Progenitor cell of endocrine pancreas (in vitro differentiated cells): ENCODE measurements at regions not wholly inside any gene's neighbourhood (a gene's known extent, or its start where the extent isn't known, plus 50 kb on each side); places are given as distances from the start of the nearest gene placed in this dataset.

Experiments
- DNase-seq: peaks from one replicate; pipeline ENCODE4 v3.0.0; 2021; ENCODE audit warnings: low spot score; ENCODE audit not compliant: unreplicated experiment
- H3K27ac Mint-ChIP-seq: 2 replicates; pipeline ENCODE4 v1.8.0; 2021; ENCODE audit warnings: mild to moderate bottlenecking, moderate library complexity, mixed read lengths
- H3K27me3 Mint-ChIP-seq: 2 replicates; pipeline ENCODE4 v1.8.0; 2021; ENCODE audit warnings: mixed read lengths
- H3K36me3 Mint-ChIP-seq: 2 replicates; pipeline ENCODE4 v1.8.0; 2022; ENCODE audit warnings: mixed read lengths; ENCODE audit not compliant: insufficient read depth
- H3K4me1 Mint-ChIP-seq: 2 replicates; pipeline ENCODE4 v1.8.0; 2021; ENCODE audit warnings: low read depth, mixed read lengths
- H3K4me3 Mint-ChIP-seq: 2 replicates; pipeline ENCODE4 v1.8.0; 2021; ENCODE audit warnings: low read depth, mild to moderate bottlenecking, moderate library complexity, mixed read lengths
- H3K9me3 Mint-ChIP-seq: 2 replicates; pipeline ENCODE4 v1.8.0; 2021; ENCODE audit warnings: low read depth, mixed read lengths
- CTCF ChIP-seq: fragments of 200-600 bp; sonication (generic); IDR thresholded peaks from one replicate; pipeline ENCODE4 v1.5.0; 2021; ENCODE audit warnings: antibody characterized with exemption, mild to moderate bottlenecking; ENCODE audit not compliant: unreplicated experiment

GRCh38 chr2:5227062-5227699, 465.0 kb upstream of the SOX11 start:
- no peak for DNase-seq
- Mint-ChIP-seq H3K4me3 (no peak overlapping the region), H3K36me3 (no peaks in the 10 kb centered on the region), H3K27me3 (peaks cover 4% of the 10 kb centered on the region), H3K4me1 (peaks cover 8% of the 10 kb centered on the region), H3K9me3 (no peaks in the 10 kb centered on the region), H3K27ac (no peak overlapping the region)
- no peak for TF ChIP-seq CTCF

GRCh38 chr2:5229574-5229973, 462.6 kb upstream of the SOX11 start:
- no peaks in the 10 kb centered on the region for H3K9me3 Mint-ChIP-seq

GRCh38 chr2:5230444-5230843, 461.7 kb upstream of the SOX11 start:
- Mint-ChIP-seq H3K4me3 (no peak overlapping the region), H3K36me3 (no peaks in the 10 kb centered on the region), H3K4me1 (peaks cover 6% of the 10 kb centered on the region), H3K27me3 (peaks cover 4% of the 10 kb centered on the region), H3K27ac (no peak overlapping the region), H3K9me3 (no peaks in the 10 kb centered on the region)
- TF ChIP-seq CTCF, result no peak
- DNase-seq, result no peak

More at GRCh38 chr2:5229574-5229973, 462.6 kb upstream of the SOX11 start:
- no peak for TF ChIP-seq CTCF
- Mint-ChIP-seq H3K4me3 (no peak overlapping the region), H3K36me3 (no peaks in the 10 kb centered on the region), H3K4me1 (peaks cover 6% of the 10 kb centered on the region), H3K27ac (no peak overlapping the region), H3K27me3 (peaks cover 4% of the 10 kb centered on the region)
- DNase-seq, result no peak

- Mint-ChIP-seq H3K4me3 (no peak overlapping the region), H3K4me1 (peaks cover 4% of the 10 kb centered on the region), H3K27ac (no peak overlapping the region), H3K27me3 (peaks cover 4% of the 10 kb centered on the region), H3K9me3 (no peaks in the 10 kb centered on the region), H3K36me3 (no peaks in the 10 kb centered on the region)
- no peak for TF ChIP-seq CTCF
- DNase-seq, result no peak
Measured at GRCh38 chr2:5230855-5231254, 461.3 kb upstream of the SOX11 start.

GRCh38 chr2:5231287-5231686, 460.9 kb upstream of the SOX11 start:
- TF ChIP-seq CTCF, result no peak
- H3K4me3 Mint-ChIP-seq, result no peak overlapping the region
- H3K36me3 Mint-ChIP-seq, result no peaks in the 10 kb centered on the region
- H3K9me3 Mint-ChIP-seq, result no peaks in the 10 kb centered on the region
- H3K4me1 Mint-ChIP-seq, result peaks cover 4% of the 10 kb centered on the region
- no peak for DNase-seq
- no peak overlapping the region for H3K27ac Mint-ChIP-seq
- peaks cover 4% of the 10 kb centered on the region for H3K27me3 Mint-ChIP-seq
